HUES48 (cell line): ENCODE measurements at regions not wholly inside any gene's neighbourhood (a gene's known extent, or its start where the extent isn't known, plus 50 kb on each side); places are given as distances from the start of the nearest gene placed in this dataset.
"Not testable (repeated sequence)": the region's sequence is repeated elsewhere in the genome, so short reads cannot be mapped to it uniquely, and the experiment has no call there.

Source experiments
- H3K27ac ChIP-seq: one replicate; pipeline ENCODE4 v1.7.0; 2013; ENCODE audit warnings: low read depth, low read length, inconsistent platforms
- H3K27me3 ChIP-seq: 2 replicates; pipeline ENCODE4 v1.6.1; 2013; ENCODE audit warnings: mild to moderate bottlenecking, low read length; ENCODE audit not compliant: control insufficient read depth, insufficient read depth
- H3K36me3 ChIP-seq: 2 replicates; pipeline ENCODE4 v1.6.1; 2013; ENCODE audit warnings: low read length; ENCODE audit not compliant: control insufficient read depth, insufficient read depth
- H3K4me1 ChIP-seq: 2 replicates; pipeline ENCODE4 v1.6.1; 2013; ENCODE audit warnings: mild to moderate bottlenecking, low read length; ENCODE audit not compliant: control insufficient read depth, insufficient read depth
- H3K4me3 ChIP-seq: 2 replicates; pipeline ENCODE4 v1.5.1; 2013; ENCODE audit warnings: mild to moderate bottlenecking, low read depth, low read length
- H3K9ac ChIP-seq: 2 replicates; pipeline ENCODE4 v1.6.1; 2013; ENCODE audit warnings: mild to moderate bottlenecking, low read depth, low read length, moderate library complexity
- H3K9me3 ChIP-seq: 2 replicates; pipeline ENCODE4 v1.6.1; 2013; ENCODE audit warnings: low read length; ENCODE audit not compliant: control insufficient read depth, insufficient read depth

- no peaks in the 10 kb centered on the region for H3K4me1 ChIP-seq
- no peaks in the 10 kb centered on the region for H3K36me3 ChIP-seq
- H3K9ac ChIP-seq = no peak overlapping the region
- H3K4me3 ChIP-seq = no peak overlapping the region
- peaks cover 12% of the 10 kb centered on the region for H3K9me3 ChIP-seq
- no peaks in the 10 kb centered on the region for H3K27me3 ChIP-seq
- H3K27ac ChIP-seq = no peak overlapping the region
Observed at GRCh38 chr5:158039441-158039840, 180.5 kb upstream of the CLINT1 start.

DNA sequence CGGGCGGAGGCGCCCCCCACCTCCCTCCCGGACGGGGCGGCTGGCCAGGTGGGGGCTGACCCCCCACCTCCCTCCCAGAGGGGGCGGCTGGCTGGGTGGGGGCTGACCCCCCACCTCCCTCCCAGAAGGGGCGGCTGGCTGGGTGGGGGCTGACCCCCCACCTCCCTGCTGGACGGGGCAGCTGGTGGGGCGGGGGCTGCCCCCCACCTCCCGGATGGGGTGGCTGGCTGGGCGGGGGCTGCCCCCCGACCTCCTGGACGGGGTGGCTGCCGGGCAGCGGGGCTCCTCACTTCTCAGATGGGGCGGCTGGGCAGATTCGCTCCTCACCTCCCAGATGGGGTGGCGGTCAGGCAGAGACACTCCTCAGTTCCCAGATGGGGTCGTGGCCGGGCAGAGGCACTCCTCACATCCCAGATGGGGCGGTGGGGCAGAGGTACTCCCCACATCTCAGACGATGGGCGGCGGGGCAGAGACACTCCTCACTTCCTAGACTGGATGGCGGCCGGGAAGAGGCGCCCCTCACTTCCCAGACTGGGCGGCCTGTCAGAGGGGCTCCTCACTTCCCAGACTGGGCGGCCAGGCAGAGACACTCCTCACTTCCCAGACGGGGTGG, 178.1 kb upstream of the CLINT1 start:
- H3K4me1 ChIP-seq, H3K27ac ChIP-seq, H3K9ac ChIP-seq, H3K36me3 ChIP-seq, H3K27me3 ChIP-seq, H3K4me3 ChIP-seq: not testable (repeated sequence)
- H3K9me3 ChIP-seq = peaks cover 22% of the 10 kb centered on the region

DNA sequence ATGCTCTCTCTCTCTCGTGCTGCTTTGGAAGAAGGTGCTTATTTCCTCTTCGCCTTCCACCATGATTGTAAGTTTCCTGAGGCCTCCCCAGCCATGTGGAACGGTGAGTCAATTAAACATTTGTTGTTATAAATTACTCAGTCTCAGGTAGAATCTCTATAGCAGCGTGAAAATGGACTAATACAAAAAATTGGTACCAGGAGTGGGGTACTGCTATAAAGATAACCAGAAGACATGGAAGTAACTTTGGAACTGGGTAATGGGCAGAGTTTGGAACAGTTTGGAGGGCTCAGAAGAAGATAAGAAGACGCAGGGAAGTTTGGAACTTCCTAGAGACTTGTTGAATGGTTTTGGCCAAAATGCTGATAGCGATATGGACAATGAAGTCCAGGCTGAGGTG, 175.6 kb upstream of the CLINT1 start:
- H3K36me3 ChIP-seq, H3K4me3 ChIP-seq, H3K9ac ChIP-seq, H3K27ac ChIP-seq, H3K27me3 ChIP-seq, H3K4me1 ChIP-seq: not testable (repeated sequence)
- H3K9me3 ChIP-seq = peaks cover 22% of the 10 kb centered on the region

- Histone ChIP-seq H3K4me1 (no peaks in the 10 kb centered on the region), H3K27me3 (no peaks in the 10 kb centered on the region), H3K9ac (no peak overlapping the region), H3K9me3 (peaks cover 22% of the 10 kb centered on the region), H3K36me3 (no peaks in the 10 kb centered on the region), H3K4me3 (no peak overlapping the region), H3K27ac (no peak overlapping the region)
Observed at GRCh38 chr5:158033724-158034123, 174.8 kb upstream of the CLINT1 start.

- Histone ChIP-seq H3K27me3 (no peaks in the 10 kb centered on the region), H3K9ac (no peak overlapping the region), H3K9me3 (peaks cover 22% of the 10 kb centered on the region), H3K27ac (no peak overlapping the region), H3K36me3 (no peaks in the 10 kb centered on the region), H3K4me1 (0 out of 2 replicates have a peak, but pooled peaks cover 4% of the 10 kb centered on the region), H3K4me3 (no peak overlapping the region)
Observed at GRCh38 chr5:158033076-158033475, 174.1 kb upstream of the CLINT1 start.

DNA sequence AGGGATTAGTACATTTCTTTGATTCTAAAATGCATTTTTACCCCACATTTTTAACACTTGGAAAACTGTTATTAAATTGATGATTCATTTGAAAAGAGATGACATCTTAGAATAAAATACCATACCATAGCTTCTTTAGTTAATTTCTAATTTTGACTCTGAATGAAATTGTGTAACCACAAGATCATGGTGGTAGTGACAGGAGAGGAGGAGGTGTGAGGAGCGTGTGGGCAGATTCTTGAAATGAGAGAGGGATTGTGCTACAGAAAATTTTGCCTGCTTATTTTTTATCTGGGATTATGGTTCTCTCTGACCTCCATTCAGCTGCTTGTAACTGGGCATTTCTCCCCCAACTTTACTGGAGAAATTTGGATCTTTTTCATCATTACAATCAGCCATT, 173.3 kb upstream of the CLINT1 start:
- Histone ChIP-seq H3K27ac (no peak overlapping the region), H3K27me3 (no peaks in the 10 kb centered on the region), H3K4me1 (0 out of 2 replicates have a peak, but pooled peaks cover 7% of the 10 kb centered on the region), H3K36me3 (no peaks in the 10 kb centered on the region), H3K9me3 (peaks cover 22% of the 10 kb centered on the region), H3K9ac (no peak overlapping the region), H3K4me3 (no peak overlapping the region)

DNA sequence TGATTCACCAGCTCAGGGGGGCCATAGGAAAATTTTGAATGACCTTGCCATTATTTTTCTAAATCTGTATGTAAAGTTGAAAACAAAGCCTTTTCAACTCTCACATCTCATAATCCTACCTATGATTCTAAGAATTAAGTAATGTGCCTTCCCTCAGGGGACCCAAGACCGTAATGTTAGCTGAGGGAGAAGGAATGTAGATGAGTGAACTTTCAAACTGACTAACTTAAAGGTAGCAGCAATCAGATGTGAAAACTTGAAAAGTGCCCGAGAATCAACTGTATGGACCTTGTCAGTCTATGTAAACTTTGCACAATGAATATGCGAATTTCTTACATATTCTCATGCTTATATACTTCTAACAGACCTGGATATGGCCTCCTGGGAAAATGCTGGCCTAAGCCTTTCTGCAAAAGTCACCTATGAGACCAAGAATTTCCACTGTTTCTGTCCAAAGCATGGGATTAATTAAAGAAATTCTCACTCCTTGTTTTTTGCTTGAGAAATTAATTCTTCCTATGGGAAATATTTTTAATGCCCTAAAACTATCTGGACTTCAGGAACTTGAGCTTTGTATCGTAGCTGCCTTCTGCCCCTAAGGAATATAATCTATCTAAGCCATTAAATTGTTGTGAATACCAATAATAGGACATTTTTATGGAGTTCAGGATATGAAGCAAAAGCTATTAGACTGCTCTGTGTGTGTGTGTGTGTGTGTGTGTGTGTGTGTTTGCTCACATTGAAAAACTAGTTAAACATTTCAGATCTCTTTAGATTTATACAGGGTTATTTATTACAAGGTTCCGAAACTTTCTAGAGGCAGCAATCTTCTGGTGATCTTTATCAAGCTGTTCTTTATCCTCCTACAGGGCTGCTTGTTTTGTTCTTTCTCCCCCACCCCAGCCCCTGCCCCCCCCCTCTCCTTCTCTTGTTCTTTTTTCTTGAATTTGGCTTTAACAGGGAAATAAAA, 169.1 kb upstream of the CLINT1 start:
- Histone ChIP-seq H3K36me3 (no peaks in the 10 kb centered on the region), H3K9me3 (no peaks in the 10 kb centered on the region), H3K27me3 (no peaks in the 10 kb centered on the region), H3K9ac (no peak overlapping the region), H3K27ac (no peak overlapping the region), H3K4me3 (no peak overlapping the region), H3K4me1 (peaks cover 7% of the 10 kb centered on the region; the same call in 1 of the 2 replicates)

- Histone ChIP-seq H3K9ac (no peak overlapping the region), H3K27ac (no peak overlapping the region), H3K4me1 (peaks cover 7% of the 10 kb centered on the region; the same call in 1 of the 2 replicates), H3K4me3 (no peak overlapping the region), H3K9me3 (no peaks in the 10 kb centered on the region), H3K36me3 (no peaks in the 10 kb centered on the region), H3K27me3 (no peaks in the 10 kb centered on the region)
Observed at GRCh38 chr5:158026304-158027031, 167.5 kb upstream of the CLINT1 start.

GRCh38 chr5:158023266-158023665, 164.3 kb upstream of the CLINT1 start:
- H3K4me3 ChIP-seq = no peak overlapping the region
- no peaks in the 10 kb centered on the region for H3K36me3 ChIP-seq
- no peak overlapping the region for H3K27ac ChIP-seq
- H3K9me3 ChIP-seq = no peaks in the 10 kb centered on the region
- H3K27me3 ChIP-seq = no peaks in the 10 kb centered on the region
- H3K9ac ChIP-seq = no peak overlapping the region
- peaks cover 11% of the 10 kb centered on the region; the same call in 1 of the 2 replicates for H3K4me1 ChIP-seq

DNA sequence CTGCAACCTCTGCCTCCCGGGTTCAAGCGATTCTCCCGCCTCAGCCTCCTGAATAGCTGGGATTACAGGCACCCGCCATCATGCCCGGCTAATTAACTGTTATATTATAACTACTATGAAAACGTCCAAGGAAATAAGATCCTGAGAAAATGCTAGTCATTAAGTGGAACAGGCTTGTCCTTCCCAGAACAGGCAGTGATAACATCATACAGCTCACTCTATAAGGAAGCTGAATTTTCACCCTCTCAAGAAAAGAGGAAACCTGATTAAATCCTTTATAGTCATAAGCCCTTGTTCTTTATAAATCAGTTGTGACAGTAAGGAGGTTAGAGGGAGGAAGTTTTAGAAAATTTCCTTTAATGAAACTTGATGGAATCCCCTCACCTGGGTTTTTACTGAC, 163.9 kb upstream of the CLINT1 start:
- Histone ChIP-seq H3K9ac (no peak overlapping the region), H3K27me3 (no peaks in the 10 kb centered on the region), H3K36me3 (no peaks in the 10 kb centered on the region), H3K27ac (no peak overlapping the region), H3K4me1 (peaks cover 7% of the 10 kb centered on the region; the same call in 1 of the 2 replicates), H3K9me3 (no peaks in the 10 kb centered on the region), H3K4me3 (no peak overlapping the region)
